Activated naive CD8-positive, alpha-beta T cell treated with anti-CD3 and anti-CD28 coated beads for 36 hours (primary cell): ENCODE measurements at regions not wholly inside any gene's neighbourhood (a gene's known extent, or its start where the extent isn't known, plus 50 kb on each side); places are given as distances from the start of the nearest gene placed in this dataset.
A peak's percentile ranks its signal among the peaks of the same experiment; 100 is the strongest.

ENCODE experiments used
- DNase-seq: peaks from one replicate; pipeline ENCODE4 v3.0.0; 2021
- H3K27ac Mint-ChIP-seq: one replicate; pipeline ENCODE4 v1.8.0; 2022; ENCODE audit warnings: mild to moderate bottlenecking, moderate library complexity, mixed read lengths
- H3K27me3 Mint-ChIP-seq: one replicate; pipeline ENCODE4 v1.8.0; 2022; ENCODE audit warnings: mild to moderate bottlenecking, mixed read lengths
- H3K36me3 Mint-ChIP-seq: one replicate; pipeline ENCODE4 v1.8.0; 2021; ENCODE audit warnings: mild to moderate bottlenecking, mixed read lengths
- H3K4me1 Mint-ChIP-seq: one replicate; pipeline ENCODE4 v1.8.0; 2021; ENCODE audit warnings: mixed read lengths
- H3K4me3 Mint-ChIP-seq: one replicate; pipeline ENCODE4 v1.8.0; 2022; ENCODE audit warnings: mild to moderate bottlenecking, moderate library complexity, mixed read lengths
- H3K9me3 Mint-ChIP-seq: one replicate; pipeline ENCODE4 v1.8.0; 2022; ENCODE audit warnings: mixed read lengths

- Mint-ChIP-seq H3K4me1 (no peaks in the 10 kb centered on the region), H3K36me3 (no peaks in the 10 kb centered on the region), H3K27me3 (peaks cover 4% of the 10 kb centered on the region), H3K9me3 (no peaks in the 10 kb centered on the region), H3K27ac (no peak overlapping the region), H3K4me3 (no peak overlapping the region)
- DNase-seq = no peak
Observed at GRCh38 chr1:112805155-112805853, 90.2 kb upstream of the PPM1J start.

GRCh38 chr1:112803906-112804762 is 89.0 kb upstream of the PPM1J start:
- H3K4me1 Mint-ChIP-seq = no peaks in the 10 kb centered on the region
- DNase-seq = peak; percentile 53
- no peak overlapping the region for H3K4me3 Mint-ChIP-seq
- H3K27me3 Mint-ChIP-seq = peaks cover 4% of the 10 kb centered on the region
- H3K9me3 Mint-ChIP-seq = no peaks in the 10 kb centered on the region
- no peak overlapping the region for H3K27ac Mint-ChIP-seq
- H3K36me3 Mint-ChIP-seq = no peaks in the 10 kb centered on the region

- H3K4me1 Mint-ChIP-seq = peaks cover 3% of the 10 kb centered on the region
- H3K27me3 Mint-ChIP-seq = peaks cover 1% of the 10 kb centered on the region
- DNase-seq = no peak
- no peak overlapping the region for H3K4me3 Mint-ChIP-seq
- no peaks in the 10 kb centered on the region for H3K36me3 Mint-ChIP-seq
- no peak overlapping the region for H3K27ac Mint-ChIP-seq
- H3K9me3 Mint-ChIP-seq = no peaks in the 10 kb centered on the region
Observed at GRCh38 chr1:112800289-112800688, 85.2 kb upstream of the PPM1J start.

- no peak for DNase-seq
- no peaks in the 10 kb centered on the region for H3K9me3 Mint-ChIP-seq
- H3K4me1 Mint-ChIP-seq = peaks cover 3% of the 10 kb centered on the region
- no peaks in the 10 kb centered on the region for H3K36me3 Mint-ChIP-seq
- no peak overlapping the region for H3K4me3 Mint-ChIP-seq
- H3K27ac Mint-ChIP-seq = no peak overlapping the region
- no peaks in the 10 kb centered on the region for H3K27me3 Mint-ChIP-seq
Observed at GRCh38 chr1:112798292-112798691, 83.2 kb upstream of the PPM1J start.

GRCh38 chr1:112797224-112797623 is 82.1 kb upstream of the PPM1J start:
- no peaks in the 10 kb centered on the region for H3K36me3 Mint-ChIP-seq
- H3K9me3 Mint-ChIP-seq = no peaks in the 10 kb centered on the region
- H3K4me1 Mint-ChIP-seq = peaks cover 3% of the 10 kb centered on the region
- no peaks in the 10 kb centered on the region for H3K27me3 Mint-ChIP-seq
- DNase-seq = no peak
- H3K4me3 Mint-ChIP-seq = no peak overlapping the region
- no peak overlapping the region for H3K27ac Mint-ChIP-seq

- Mint-ChIP-seq H3K4me1 (peaks cover 3% of the 10 kb centered on the region), H3K27me3 (no peaks in the 10 kb centered on the region), H3K36me3 (no peaks in the 10 kb centered on the region), H3K4me3 (no peak overlapping the region), H3K27ac (no peak overlapping the region), H3K9me3 (no peaks in the 10 kb centered on the region)
- DNase-seq = no peak
Observed at GRCh38 chr1:112794654-112795239, 79.6 kb upstream of the PPM1J start.

- Mint-ChIP-seq H3K27me3 (no peaks in the 10 kb centered on the region), H3K36me3 (no peaks in the 10 kb centered on the region), H3K4me3 (no peak overlapping the region), H3K9me3 (no peaks in the 10 kb centered on the region), H3K4me1 (peaks cover 3% of the 10 kb centered on the region), H3K27ac (no peak overlapping the region)
- no peak for DNase-seq
Observed at GRCh38 chr1:112793631-112794565, 78.8 kb upstream of the PPM1J start.

GRCh38 chr1:112791723-112792104 is 76.6 kb upstream of the PPM1J start:
- Mint-ChIP-seq H3K27ac (no peak overlapping the region), H3K4me1 (peaks cover 3% of the 10 kb centered on the region), H3K9me3 (no peaks in the 10 kb centered on the region), H3K27me3 (no peaks in the 10 kb centered on the region), H3K36me3 (no peaks in the 10 kb centered on the region), H3K4me3 (no peak overlapping the region)
- DNase-seq = no peak

- Mint-ChIP-seq H3K4me1 (peaks cover 3% of the 10 kb centered on the region), H3K36me3 (no peaks in the 10 kb centered on the region), H3K9me3 (no peaks in the 10 kb centered on the region), H3K27ac (no peak overlapping the region), H3K27me3 (no peaks in the 10 kb centered on the region), H3K4me3 (no peak overlapping the region)
- DNase-seq = no peak
Observed at GRCh38 chr1:112790920-112791722, 76.0 kb upstream of the PPM1J start.

GRCh38 chr1:112788561-112788960 is 73.4 kb upstream of the PPM1J start:
- Mint-ChIP-seq H3K9me3 (no peaks in the 10 kb centered on the region), H3K36me3 (no peaks in the 10 kb centered on the region), H3K27me3 (no peaks in the 10 kb centered on the region), H3K27ac (no peak overlapping the region), H3K4me1 (no peaks in the 10 kb centered on the region), H3K4me3 (no peak overlapping the region)
- DNase-seq = no peak

GRCh38 chr1:112788054-112788453 is 72.9 kb upstream of the PPM1J start:
- Mint-ChIP-seq H3K4me3 (no peak overlapping the region), H3K9me3 (no peaks in the 10 kb centered on the region), H3K27me3 (no peaks in the 10 kb centered on the region), H3K36me3 (no peaks in the 10 kb centered on the region), H3K4me1 (no peaks in the 10 kb centered on the region), H3K27ac (no peak overlapping the region)
- DNase-seq = no peak

- H3K4me1 Mint-ChIP-seq = no peaks in the 10 kb centered on the region
- no peaks in the 10 kb centered on the region for H3K9me3 Mint-ChIP-seq
- no peak overlapping the region for H3K27ac Mint-ChIP-seq
- no peak for DNase-seq
- no peaks in the 10 kb centered on the region for H3K36me3 Mint-ChIP-seq
- H3K4me3 Mint-ChIP-seq = no peak overlapping the region
- no peaks in the 10 kb centered on the region for H3K27me3 Mint-ChIP-seq
Observed at GRCh38 chr1:112783059-112783458, 67.9 kb upstream of the PPM1J start.

GRCh38 chr1:112779665-112780526 is 64.8 kb upstream of the PPM1J start:
- DNase-seq = no peak
- Mint-ChIP-seq H3K27me3 (no peaks in the 10 kb centered on the region), H3K27ac (no peak overlapping the region), H3K9me3 (no peaks in the 10 kb centered on the region), H3K4me1 (no peaks in the 10 kb centered on the region), H3K36me3 (no peaks in the 10 kb centered on the region), H3K4me3 (no peak overlapping the region)
